Muscle of arm (tissue), 1 donor: ENCODE measurements at regions not wholly inside any gene's neighbourhood (a gene's known extent, or its start where the extent isn't known, plus 50 kb on each side); places are given as distances from the start of the nearest gene placed in this dataset.
"Not testable (repeated sequence)": the region's sequence is repeated elsewhere in the genome, so short reads cannot be mapped to it uniquely, and the experiment has no call there.

ENCODE experiments used
- DNase-seq: peaks from one replicate; pipeline ENCODE4 v3.0.0-alpha.2; 2013

DNA sequence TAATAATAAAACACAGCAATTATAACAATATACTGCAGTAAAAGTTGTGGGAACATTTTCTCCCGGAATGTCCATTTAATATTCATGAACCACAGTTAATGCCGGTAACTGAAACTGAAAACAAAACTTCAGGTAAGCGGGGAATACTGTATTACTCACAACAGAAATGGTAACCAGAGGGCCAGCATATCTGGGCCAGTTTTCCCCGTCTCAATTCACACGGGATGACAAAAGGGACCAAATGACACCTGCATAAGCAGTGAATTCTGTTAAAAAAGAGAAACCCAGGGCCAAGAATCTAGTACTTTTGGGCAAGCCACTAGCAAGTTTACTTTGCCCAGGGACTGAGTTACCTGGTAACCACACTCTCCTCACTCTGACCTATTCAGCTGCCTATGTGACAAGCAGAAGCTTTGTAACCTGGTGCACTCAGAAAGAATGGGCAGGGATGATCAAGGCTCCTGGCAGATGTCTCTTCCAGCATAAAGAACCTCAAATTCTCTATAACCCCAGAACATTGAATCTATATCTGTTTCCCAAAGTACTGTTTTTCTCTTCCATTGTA, 1171.2 kb downstream of the DIAPH3 start:
- DNase-seq: no peak

DNA sequence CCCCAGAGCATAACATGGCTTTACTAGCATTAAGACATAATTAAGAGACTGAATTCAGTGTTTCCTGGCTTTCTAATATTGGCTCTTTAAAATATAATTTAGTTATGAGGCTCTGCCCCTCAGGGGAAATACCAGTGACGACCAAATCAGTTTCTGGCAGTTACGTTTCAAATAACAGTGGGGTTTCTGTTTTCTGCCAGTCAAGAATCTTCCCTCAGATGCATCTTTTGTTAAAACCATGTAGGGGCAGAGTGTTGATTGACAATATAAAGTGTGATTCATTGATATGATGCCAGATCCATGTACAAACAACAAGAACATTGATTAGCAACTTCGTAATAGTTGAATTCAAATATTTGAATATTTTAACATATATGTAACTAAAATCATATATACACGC, 1169.7 kb downstream of the DIAPH3 start:
- no peak for DNase-seq

DNA sequence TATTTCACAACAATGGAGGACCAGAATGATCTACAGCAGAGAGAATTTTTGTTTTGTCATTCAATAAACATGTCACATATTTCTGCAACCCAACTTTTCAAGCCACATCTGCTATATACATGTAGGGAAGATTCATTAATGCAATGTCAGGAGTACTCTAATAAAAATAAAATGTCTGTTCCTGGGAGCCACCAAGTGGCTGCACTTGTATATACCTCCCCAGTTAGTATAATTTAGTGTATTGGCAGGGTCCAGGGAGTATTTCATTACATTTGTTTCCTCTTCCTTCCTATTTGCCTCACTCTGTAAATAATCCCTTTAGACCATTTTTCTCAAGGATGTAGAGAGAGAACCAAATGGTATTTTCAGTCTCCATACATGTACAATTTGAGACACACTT, 1169.0 kb downstream of the DIAPH3 start:
- peak; percentile 7 for DNase-seq

DNA sequence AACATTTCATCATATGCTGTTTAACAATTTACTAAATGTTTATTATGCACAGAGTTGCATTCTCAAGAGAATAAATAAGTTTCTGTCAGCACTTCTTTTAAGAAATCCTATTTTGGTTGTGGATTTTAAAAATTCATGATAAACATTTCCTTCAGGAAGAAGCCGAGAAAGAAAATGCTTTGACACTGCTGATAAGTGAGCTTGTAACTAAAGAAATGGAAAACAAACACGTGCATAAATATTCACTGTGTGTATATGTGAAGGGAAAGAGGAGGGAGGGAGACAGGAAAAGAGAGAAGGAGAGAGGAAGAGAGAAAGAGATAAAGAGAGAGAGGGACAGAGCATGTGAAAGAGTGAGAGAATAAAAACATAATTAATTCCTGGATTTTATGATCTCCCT, 1165.0 kb downstream of the DIAPH3 start:
- no peak for DNase-seq

DNA sequence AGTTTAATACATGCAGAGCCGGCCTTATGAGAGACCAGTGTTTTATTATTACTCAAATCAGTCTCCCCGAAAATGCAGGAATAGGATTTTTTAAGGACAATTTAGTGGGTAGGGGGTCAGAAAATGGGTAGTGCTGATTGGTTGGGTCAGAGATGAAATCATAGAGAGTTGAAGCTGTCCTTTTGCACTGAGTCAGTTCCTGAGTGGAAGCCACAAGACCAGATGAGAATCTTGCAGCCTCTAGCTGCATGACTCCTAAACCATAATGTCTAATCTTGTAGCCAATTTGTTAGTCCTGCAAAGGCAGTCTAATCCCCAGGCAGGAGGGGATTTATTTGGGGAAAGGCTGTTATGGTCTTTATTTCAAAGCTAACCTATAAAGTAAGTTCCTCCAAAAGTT, 1163.9 kb downstream of the DIAPH3 start:
- DNase-seq: no peak

DNA sequence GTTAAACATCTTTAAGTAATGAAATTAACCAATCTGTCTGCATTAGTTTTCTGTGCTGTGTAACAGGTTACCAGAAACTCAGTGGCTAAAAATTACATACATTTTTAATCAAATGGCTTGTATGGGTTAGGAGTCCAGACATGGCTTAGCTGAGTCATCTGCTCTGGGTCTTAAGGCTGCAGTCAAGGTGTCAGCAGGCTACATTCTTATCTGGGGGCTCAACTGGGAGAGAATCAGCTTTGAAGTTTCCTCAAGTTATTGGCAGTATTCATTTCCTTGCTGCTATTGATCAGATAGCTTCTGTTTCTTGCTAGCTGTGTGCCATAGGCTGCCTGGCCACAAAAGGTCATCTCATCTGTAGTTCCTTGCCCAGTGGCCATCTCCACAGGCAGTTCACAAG, 1163.0 kb downstream of the DIAPH3 start:
- DNase-seq: no peak

DNA sequence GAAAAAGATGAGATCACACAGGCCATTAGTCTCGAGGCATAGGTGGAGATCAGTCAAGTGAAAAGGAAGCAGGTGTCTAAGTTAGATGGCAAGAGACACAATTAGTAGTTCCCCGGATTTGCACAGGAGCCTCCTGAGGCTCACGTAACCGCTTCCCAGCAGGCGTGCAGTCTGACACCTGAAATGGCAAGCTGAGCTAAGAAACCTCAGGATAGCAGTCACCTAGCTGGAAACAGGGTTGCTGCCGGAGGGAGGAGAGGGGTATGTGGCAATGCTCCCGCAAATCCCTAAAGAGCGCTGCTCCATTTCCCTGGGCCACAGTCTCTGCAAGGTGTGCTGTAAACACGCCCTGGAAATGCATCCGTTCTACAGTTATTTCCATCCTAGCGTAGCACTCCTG, 1151.0 kb downstream of the DIAPH3 start:
- no peak for DNase-seq

DNA sequence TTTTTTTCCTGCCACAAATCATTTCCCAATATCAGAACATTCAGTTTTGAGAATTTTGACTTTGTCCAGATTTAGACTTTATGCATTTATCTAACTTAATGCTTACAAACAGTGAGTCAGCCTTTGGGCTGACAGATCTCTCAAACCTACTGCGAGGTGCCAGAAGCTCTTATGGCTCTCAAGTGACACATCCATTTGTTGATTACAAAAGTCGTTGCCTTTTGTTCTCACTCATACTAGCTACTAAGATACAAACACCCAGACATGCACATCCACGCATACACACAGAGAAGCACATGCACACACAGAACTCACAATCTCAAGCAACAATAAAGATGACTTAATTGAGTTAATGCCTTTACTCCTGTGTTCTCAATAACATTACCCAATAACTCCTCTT, 1147.5 kb downstream of the DIAPH3 start:
- no peak for DNase-seq

DNA sequence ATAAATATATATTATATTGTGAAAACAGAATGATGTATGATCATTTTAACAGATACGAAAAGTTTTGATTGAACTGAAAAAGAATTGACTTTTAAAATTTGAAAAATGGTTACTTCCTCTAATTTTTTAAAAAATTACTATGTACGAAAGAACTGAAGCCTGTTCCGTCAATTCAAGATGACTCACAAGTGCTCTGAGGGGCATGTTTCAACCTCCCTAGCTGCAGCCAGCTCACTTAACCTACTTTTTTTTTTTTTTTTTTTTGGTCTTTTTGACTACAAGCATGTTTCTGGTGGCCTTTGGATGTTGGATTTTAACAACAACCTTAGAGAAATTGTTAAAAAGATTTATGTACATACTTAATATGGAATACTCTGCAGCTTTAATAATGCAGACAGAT, 1139.3 kb downstream of the DIAPH3 start:
- DNase-seq: no peak

DNA sequence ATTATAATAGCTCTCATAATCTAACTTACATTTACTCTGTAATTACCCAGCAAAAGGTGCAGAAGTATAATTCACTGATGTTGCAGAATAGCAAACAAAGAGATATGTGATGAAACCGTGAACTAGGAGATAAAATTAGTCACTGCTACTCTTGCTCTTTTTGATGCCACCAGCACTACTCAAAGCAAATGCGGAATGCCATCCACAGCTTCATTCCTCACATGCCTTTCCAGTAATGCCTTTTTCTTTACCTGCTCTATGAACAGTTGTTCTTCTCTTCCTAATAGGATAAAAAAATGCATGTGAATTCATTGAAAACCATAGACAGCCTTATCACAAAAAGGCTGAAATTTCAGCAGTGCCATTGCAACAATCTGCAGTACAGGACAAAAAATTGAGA, 1129.5 kb downstream of the DIAPH3 start:
- no peak for DNase-seq

DNA sequence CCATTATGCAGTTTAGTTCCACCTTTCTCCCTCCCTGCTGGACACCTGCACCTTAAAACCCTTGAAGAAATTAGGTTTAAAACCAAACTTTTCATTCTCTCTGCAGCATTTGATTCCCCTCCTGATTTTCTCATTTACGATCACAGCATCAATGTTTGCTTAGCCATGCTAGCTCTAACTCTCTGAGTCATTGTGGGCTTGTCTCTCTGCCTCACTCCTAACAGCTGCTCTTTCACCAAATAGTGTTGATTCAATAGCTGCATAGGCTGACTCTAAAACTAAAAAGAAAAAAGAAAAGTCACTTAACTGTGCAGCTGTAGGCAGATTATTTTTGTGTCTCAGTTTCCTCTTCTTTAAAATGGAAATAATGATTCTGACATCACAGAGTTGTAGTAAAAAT, 1124.9 kb downstream of the DIAPH3 start:
- DNase-seq: no peak

DNA sequence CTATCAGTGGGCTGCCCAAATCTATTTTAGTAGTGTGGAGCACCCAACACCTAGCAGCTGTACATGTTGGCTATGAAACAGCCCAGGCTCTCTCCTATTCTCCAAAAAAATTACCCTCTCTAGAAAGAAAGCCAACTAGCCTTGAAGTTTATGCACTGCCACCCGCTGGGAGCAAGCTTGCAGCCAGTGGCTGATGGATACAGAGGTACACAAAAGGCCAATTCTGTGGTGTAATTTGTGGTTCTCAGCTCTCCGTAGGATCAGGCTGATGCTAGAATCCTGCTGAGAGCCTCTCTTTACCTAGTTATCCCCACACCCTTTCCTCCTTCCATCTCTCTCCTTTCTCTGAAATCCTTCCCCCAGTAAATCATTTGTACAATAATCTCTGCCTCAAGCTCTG, 1120.7 kb downstream of the DIAPH3 start:
- no peak for DNase-seq

DNA sequence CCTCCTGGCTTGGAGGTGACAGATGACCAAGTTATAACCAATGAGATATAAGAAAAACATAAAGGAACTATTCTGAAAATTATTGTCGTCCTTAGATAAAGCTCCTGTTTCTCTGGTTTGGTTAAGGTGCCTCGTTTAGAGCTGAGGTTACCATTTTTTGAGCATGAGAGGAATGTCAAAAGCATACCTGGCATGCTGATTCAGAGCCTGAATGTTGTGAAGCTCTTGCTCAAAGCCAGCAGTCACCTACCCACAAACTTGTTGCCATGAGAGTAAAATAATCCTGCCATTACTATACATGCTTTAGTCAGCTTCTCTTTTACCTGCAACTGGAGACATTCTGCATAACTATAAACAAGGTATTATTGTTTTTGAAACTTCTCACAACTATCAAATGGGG, 1116.2 kb downstream of the DIAPH3 start:
- DNase-seq: no peak

DNA sequence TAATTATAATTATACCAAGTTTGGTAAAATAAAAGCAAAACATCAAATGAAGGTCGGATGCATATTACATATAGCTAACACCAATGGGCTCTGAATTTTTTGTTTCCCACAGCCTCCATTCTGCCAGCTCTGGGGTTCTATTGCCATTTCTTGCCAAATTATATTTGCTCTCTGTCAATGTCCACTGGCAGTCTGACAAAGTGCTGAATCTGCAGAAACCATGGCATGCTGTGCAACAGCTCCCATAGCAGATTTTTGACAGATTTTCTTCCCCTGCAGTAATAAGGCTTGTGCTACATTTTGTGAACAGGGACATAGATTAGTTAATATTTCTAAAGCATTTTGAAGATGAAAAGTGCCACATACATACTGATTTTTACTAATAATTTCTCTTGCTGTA, 1102.1 kb downstream of the DIAPH3 start:
- no peak for DNase-seq

DNA sequence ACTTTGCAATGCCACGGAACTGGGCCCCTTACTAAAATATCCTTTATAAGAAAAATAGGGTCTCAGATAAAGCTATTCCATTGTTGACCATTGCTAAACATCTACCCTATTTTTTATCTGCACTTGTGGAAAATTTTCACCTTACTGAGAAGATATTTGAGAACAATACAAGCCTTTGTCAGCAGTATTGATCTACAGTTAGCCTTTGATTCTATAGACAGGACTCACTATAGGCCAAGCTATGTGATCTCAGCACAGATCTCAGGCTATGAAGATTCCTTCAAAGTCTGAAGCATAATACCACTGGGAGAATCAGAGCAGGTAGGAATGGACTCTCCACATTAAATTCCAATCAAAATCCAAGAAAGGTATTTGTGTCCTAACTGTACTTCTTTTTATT, 1099.7 kb downstream of the DIAPH3 start:
- DNase-seq: no peak

DNA sequence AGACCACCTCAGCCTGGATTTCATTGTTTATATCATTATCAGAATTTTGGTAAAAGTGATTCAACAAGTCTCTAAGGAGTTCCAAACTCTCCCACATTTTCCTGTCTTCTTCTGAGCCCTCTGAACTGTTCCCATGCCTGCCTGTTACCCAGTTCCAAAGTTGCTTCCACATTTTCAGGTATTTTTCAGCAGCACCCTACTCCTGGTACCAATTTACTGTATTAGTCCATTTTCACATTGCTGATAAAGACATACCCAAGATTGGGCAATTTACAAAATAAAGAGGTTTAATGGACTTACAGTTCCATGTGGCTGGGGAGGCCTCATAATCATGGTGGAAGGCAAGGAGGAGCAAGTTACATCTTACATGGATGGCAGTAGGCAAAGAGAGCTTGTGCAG, 1087.3 kb downstream of the DIAPH3 start:
- not testable (repeated sequence) for DNase-seq

DNA sequence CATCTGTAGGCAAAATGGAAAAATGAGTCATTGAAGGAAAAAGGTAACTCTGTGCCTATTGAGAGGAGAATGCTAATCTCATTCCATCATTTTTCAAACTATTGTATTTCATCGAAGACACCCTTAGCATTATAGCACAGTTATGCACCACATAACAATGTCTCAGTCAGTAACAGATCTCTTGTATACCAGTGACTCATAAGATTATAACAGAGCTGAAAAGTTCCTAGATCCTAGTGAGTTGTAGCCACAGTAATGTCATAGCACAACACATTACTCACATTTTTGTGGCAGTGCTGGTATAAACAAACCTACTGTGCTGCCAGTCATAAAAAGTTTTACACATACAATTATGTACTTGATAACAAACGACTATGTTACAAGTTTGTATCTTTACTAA, 1077.6 kb downstream of the DIAPH3 start:
- no peak for DNase-seq

DNA sequence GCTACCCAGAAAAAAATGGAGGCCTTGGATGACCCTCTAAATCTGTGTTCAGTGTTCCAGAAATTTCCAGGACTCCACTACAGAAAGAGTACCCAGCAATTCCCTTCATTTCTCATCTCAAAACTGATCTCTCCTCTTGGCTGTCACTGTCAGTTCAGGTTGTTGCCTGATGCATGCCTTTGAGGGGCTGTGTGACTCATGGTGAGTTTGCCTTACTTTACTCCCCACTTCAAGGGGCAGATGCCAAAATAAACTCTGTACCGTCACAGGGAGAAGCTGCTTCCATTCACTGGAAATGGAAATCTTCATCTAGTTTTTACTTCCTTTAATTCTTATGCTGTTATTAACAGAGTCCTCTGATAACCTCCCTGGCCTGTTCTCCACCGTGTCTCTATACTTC, 1075.0 kb downstream of the DIAPH3 start:
- DNase-seq: no peak

DNA sequence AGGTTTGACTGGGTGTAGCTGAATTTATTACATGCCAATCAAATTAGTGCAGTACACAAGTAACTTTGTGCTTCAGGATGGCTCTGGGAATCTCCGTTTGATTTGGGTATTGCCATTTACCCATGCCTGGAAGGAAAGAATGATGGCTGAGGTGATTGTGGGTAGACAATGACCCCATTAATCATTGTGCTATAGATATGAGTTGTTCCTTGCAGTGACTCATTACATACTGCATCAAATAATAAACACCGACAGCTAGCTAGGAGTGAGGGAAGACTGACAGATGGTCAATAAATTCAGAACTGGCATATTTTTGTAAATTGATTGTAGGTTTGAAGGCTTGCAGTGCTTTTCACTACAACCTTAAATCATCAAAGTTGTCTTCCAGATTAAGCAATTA, 1069.5 kb downstream of the DIAPH3 start:
- DNase-seq: no peak

DNA sequence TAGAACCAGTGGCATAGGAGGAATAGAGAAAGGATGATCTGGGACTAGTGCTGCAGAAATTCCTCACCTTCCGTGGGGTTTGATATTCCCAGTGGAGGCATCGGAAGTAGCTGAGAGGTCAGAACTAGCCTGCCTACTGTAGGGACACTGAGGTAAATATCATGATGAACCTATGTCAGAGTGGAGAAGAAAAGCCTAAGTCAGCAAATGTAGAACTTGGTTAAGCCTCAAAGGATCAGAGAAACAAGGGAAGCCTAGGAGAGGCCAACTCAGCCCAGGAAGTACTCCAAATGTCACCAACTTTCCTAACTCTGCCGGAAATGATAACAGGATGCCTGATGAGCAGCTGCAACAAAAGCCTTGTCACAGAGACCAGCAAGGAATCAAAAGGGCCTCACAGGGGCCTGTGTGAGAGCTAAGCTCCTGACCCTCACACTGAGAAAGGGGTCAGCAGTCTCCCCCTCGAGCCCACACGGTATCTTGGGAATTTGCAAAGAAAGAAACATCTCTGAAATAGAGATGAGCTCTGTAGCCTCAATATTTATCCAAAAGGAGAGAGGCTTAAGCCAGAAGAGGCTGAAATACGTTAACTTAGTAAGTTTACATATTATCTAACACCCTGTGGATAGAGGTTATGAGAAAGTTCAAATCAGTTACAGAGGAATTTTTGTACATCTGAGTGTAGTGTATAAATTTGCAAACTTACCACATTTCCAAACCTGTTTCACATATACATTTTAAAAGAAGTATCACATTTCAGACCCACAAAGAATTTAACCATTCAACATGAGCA, 1064.3 kb downstream of the DIAPH3 start:
- DNase-seq: no peak

DNA sequence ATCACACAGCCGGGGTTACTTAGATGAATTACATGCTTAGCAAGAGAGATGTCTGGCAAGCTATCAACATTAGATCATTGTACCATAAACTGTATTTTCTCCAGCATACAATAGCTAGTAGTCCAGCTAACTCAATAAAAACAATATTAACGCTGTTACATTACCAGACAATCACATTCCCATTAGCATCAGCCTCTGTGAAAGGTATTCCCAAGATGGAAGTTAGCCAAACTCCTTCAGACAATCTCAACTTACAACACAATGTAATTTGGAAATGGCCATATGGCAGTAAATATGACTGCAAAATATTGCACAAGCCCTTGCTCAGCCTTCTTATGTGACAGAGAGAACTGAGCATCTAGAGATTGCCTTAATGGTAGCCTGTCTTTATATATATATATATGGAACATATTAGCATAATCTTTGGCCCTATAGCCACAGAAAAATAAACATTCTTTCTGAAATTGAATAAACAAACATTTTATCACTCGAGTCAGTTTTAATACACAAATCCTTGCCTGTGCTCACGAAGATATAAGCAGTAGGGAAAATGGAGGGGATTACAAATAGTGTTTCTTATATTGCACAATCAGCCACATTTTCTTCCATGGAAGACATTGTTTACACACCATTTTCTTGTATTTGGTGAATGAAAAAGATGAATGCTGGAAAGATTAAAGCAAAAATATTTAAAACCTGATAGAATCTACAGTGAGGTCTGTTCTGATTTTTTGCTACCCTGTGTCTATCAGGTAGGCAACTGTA, 1060.5 kb downstream of the DIAPH3 start:
- peak; percentile 55 for DNase-seq

DNA sequence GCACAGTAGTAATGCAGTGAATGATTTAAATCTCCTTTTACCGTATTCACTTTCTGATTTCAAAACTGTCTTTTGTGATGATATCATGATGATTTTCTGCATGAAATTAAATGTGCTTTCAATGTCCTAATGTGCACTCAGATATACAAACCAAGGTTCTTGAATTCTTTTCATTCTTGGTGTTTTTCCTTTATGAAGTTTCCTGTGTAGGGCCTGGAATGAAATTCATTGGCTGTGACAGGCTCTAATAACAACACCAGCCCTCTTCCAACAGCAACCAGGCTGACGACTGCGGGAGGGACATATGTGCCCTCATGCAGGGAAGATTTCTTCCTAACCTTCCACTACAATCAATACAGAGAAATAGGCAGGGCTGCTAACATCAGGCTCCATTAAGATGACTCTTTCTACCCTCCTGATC, 1052.0 kb downstream of the DIAPH3 start:
- DNase-seq: no peak

DNA sequence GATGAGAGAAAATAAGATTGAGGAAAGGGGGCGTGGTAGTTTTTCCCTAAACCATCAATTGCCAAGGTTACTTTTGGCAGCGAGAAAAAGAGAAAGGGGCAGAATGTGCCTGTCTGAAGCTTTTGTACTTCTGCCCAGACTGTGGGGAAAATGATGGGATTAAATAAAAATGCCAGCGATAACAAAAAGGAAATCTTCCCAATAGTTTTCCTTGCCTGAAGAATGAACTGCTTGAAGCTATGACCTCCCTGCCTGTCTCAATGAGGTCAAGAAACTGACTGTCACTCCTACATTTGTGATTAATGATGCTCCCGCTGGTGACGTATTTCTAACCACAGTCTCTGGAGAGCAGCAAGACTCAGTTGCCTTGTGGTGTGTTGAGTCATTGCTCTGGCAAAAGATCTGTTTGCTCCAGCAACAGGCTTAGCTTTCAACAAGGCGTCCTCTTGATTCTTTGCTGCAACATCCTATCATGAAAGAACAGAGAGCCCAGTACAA, 1051.5 kb downstream of the DIAPH3 start:
- DNase-seq: no peak
